NCI-H2171 (cell line): ENCODE measurements at regions not wholly inside any gene's neighbourhood (a gene's known extent, or its start where the extent isn't known, plus 50 kb on each side); places are given as distances from the start of the nearest gene placed in this dataset.

ENCODE experiments used
- DNase-seq: peaks from one replicate; lab custom pipeline; 2025; lab: John Stamatoyannopoulos, UW

DNA sequence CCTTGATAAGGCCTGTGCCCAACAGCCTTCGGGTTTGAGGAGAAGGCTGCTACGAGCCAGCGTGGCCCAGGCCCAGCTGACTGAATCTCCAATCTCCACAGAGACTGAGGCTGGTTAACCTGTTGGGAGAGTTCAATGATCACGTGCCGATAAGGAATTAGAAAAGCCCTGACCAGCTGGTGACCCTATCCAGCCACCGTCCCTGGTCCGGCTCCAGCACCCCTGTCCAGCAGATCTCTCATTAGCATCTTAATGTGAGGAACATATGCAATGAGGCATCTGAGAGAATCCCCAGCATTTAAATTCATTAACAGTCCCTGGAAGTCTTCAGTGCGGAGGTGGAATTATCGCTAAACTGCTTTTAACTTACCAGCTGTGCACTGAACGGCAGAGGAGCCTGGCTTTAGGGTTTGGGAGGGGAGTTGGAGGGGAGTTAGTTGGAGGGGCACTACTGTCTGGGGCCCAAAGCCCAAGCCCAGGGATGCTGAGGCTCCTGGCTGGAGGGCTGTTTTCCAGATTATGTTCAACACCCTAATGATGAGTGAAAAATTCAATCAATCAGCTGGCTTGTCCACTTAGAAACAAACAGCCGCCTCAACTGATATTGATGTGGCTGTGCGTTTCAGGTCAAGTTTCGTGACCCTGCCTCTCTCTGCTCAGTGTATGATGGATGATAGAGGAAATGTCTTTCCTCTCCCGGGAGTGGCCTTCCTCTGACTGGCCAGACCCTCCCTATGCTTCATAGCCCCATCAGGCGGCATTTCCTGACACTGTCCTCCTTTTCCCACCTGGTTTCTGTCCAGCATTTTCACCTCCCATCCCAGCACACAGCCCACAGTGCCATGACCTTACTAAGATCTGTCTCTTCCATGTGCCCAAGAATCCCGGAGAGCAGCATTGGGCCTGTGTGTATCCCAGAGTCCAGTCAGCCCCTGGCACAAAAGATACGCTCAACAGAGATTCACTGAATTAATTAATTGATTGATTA, 184.5 kb downstream of the CCT6B start:
- no peak for DNase-seq

- DNase-seq: no peak
Observed at GRCh38 chr17:34773036-34773435, 188.2 kb downstream of the CCT6B start.

DNA sequence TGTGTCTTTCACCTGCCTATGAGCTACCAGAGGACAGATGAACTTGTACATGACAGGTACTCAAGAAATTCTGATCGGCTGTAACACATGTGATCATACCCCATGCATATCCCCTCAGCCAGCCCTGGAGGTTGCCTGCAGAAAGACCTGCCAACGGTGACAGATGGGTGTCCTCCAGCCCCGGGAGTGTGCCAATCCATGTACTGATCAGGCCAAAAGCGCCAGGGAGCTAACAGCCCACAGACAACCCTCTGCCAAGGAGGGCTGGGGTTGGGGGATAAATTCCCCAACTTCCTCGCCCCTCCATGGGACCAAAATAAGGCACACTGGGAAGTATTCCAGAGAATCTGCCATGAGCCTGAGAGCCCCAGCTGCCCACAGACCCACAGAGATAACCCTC, 189.4 kb downstream of the CCT6B start:
- DNase-seq: no peak

DNA sequence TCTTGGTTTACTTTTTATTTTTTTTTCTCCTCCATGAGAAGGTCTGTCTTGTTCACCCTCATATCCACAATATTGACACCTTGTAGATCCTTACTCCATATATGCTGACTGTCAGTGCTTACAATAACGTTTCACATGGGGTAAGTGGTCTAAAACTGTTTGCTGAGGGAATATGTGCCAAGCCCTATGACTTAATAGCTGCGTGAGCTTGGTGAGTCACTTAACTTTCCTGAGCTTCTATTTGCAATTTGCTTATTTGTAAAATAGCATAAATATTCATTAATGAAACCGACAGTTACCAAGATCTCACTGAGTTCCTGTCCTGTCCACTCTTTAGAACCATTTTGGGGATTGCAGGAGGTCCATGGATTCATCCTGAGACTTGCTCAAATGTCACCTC, 190.7 kb downstream of the CCT6B start:
- no peak for DNase-seq

DNA sequence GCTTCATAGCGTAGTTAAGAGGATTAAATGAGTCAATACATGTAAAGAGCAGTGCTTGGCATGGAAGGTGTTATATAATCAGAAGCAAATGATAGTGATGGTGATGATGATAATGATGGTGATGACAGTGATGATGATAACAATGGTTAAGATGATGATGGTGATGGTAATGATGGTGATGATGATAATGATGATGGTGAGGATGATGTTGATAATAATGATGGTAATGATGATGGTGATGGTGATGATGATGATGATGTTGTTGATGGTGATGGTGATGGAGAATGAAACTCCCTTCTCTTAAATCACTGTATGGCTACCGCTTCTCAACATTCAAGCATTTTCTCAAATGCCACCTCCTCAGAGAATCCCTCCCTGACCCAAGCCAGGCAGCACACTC, 190.5 kb downstream of the TMEM132E start:
- DNase-seq: no peak

- DNase-seq: no peak
Observed at GRCh38 chr17:34769049-34769448, 189.7 kb downstream of the TMEM132E start.

GRCh38 chr17:34765291-34765690, 185.9 kb downstream of the TMEM132E start:
- no peak for DNase-seq

DNA sequence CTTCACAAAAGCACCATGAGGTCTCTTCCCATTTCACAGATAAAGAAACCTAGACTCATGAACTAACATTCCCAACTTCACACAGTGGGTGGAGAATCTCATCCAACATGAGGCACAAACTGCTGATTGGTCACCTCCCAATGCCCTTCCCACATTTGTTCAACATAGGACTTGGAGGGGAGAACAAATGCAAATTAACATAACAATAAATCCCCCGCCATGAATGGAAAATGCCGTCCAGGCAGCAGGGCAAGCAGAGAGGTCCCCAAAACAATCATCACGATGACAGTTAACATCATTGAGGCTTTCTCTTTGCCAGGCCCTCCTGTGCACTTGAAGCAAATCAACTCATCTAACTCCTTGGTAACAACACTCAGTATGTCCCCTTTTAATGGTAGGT, 185.3 kb downstream of the TMEM132E start:
- no peak for DNase-seq

GRCh38 chr17:34763728-34764665, 184.6 kb downstream of the TMEM132E start:
- no peak for DNase-seq

- DNase-seq: no peak
Observed at GRCh38 chr17:34762078-34762477, 182.7 kb downstream of the TMEM132E start.

DNA sequence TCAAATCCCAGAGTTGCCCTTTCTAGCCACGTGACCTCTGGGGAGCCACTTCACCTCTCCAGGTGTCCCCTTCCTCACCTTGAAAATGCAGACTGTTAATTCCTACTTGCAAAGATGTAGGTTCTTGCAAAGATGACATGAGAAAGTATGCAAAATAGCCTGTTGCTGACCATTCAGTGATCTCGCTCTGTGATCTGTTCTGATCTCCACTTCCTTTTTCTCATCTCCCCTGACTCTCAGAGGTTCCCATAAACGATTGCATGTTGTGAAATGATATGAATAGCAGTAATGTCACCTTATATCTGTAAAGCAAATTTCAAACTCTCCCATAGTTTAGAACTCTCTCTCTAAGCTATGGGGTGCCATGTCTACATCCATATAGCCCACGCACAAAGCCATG, 182.3 kb downstream of the TMEM132E start:
- DNase-seq: no peak

DNA sequence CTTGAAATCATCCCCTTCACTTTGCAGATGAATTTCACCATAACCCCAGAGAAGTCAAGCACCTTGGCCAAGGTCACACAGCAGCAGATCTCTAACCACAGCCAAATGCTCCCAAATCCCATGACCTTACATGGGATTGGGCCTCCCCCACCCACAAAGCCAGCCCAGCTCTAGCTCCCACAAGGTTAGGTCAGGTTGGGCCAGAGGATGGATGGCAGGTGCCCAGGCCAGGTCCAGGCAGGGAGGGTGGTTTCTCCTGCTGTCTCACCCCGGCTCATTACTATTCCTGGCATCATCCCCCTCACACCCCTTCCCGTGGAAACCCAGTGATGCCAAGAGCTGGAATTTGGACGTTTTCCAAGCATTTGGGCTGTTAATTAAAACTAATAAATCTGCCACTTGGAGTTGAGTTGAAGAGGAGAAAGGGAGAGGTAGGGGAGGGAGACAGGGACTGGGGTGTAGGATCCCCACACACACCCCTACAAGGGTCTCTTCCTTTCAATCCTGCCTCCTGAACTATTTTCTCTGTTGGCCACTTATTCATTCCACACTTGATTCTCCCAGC, 181.6 kb downstream of the TMEM132E start:
- peak; percentile 69 for DNase-seq

- no peak for DNase-seq
Observed at GRCh38 chr17:34758718-34759117, 179.3 kb downstream of the TMEM132E start.

DNA sequence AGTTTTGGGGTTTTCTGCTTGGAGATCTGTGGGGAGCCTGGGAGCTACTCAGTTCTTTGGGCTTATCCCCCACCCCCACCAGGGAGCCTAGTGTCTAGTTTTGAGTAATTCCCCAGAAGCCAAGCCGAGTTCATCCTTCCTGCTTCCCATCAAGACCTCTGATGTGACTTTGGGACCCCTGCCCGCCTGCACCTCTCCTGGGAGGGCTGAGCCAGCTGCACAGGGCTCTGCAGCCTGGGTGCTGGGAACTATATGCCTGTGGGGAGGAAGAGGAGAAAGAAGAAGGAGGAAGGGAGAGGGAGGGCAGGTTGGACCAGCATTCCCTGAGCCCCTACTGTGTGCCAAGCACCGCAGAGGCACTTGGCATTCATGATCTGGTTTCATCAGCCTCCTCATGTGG, 178.9 kb downstream of the TMEM132E start:
- no peak for DNase-seq

DNA sequence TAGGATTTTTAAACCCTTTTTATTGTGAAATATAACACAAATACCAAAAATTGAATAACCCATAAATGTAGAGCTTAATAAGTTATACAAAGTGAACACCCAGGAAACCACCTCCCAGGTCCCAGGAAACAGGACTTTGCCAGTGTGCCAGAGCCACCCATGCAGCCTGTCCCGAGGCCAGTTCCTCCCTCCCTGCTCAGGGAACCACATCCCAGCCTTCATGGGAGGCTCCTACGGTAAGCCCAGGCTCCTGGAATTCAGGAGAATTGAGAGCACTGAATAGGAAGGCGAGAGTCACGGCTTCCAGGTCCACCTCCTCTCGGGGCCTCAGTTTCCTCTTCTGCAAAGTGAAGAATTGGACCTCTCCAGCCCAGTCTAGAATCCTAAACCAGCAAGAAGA, 178.2 kb downstream of the TMEM132E start:
- DNase-seq: no peak

- DNase-seq: no peak
Observed at GRCh38 chr17:34757106-34757505, 177.7 kb downstream of the TMEM132E start.

- DNase-seq: no peak
Observed at GRCh38 chr17:34756637-34757021, 177.2 kb downstream of the TMEM132E start.

GRCh38 chr17:34755981-34756636, 176.7 kb downstream of the TMEM132E start:
- no peak for DNase-seq

GRCh38 chr17:34755371-34755770, 176.0 kb downstream of the TMEM132E start:
- DNase-seq: no peak

DNA sequence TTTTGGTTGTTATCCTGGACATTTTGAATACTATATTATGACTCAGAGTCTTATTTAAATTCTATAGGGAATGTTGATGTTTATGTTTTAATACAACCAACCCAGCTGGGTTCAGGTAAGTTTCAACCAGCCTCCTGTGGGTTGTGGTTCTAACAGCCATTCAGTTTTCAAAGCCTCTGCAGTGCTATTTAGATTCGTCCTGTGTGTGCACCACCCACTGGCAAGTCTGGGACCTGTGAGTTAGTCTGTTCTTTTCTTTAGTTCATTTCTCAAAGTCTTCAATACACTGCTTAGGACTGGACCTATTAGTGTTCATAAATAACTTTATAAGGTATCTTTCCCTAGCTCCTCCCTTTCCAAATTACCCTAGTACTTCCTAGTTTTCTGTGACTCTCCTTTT, 170.6 kb downstream of the TMEM132E start:
- DNase-seq: no peak

DNA sequence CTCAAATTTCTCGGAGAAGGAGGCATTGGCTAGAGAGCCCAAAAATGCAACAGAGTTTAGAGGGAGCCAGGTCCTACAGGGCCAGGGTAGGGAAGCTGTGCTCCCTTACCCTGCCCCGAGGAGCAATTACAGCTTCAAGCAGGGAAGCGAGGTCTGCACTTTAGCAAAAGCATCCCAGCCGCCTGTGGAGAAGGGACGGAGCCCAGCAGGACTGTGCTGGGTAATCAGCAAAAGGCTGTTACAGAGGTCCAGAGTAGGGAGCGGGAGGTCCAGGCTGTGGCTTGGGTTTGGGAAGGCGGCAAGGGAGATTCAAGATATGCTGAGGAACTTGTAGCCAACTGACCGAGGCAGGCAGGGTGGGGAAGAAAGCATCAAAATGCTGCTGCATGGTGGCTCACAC, 162.6 kb downstream of the TMEM132E start:
- no peak for DNase-seq
